IPS-NIHi7 (cell line): ENCODE measurements at regions not wholly inside any gene's neighbourhood (a gene's known extent, or its start where the extent isn't known, plus 50 kb on each side); places are given as distances from the start of the nearest gene placed in this dataset.

Experiments
- DNase-seq: peaks from one replicate; pipeline ENCODE4 v3.0.0; 2012; ENCODE audit warnings: mixed read lengths; ENCODE audit errors: extremely low spot score

GRCh38 chr9:86695910-86696424, 251.3 kb downstream of the GAS1 start:
- no peak for DNase-seq

DNA sequence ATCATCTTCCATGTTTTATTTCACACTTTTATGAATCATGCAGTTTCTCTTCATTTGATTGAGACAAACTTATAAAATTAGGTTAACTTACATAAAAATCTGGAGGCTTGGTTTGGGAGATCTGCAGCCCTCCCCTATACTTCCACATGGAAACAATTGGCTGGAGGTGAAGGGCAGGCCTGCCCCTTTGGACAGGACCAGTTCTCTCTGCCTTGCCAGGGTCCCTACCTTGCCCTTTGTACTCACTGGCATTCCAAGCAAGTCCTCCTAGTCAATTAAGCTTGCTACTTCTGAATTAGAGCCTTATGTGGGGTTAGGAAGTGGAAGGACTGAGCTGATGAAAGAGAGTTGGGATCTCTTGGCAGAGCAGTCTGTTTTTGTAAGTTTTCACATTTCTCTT, 257.3 kb downstream of the GAS1 start:
- DNase-seq: no peak

- DNase-seq: peak; percentile 30
Measured at GRCh38 chr9:86687788-86688187, 259.5 kb downstream of the GAS1 start.

- DNase-seq: no peak
Measured at GRCh38 chr9:86685556-86685955, 261.8 kb downstream of the GAS1 start.

- DNase-seq: no peak
Measured at GRCh38 chr9:86684148-86684547, 263.2 kb downstream of the GAS1 start.

DNA sequence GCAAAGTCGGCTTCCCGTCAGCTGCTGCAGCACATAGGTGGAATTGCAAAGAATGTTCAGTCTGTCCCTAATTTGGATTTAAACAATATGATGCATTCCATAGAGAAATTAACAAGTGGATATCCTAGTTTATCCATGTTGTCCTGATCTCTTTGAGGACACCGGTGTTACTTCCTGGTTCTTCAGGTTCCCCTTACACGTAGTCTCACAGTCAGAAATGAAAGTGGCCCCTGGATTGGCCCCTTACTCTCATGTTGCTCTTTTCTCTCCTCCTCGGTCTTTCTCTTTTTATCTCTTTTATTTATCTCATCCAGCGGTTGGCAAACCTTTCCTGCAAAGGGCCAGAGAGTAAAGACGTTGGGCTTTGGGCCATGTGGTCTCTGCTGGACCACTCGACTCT, 265.1 kb downstream of the GAS1 start:
- no peak for DNase-seq

DNA sequence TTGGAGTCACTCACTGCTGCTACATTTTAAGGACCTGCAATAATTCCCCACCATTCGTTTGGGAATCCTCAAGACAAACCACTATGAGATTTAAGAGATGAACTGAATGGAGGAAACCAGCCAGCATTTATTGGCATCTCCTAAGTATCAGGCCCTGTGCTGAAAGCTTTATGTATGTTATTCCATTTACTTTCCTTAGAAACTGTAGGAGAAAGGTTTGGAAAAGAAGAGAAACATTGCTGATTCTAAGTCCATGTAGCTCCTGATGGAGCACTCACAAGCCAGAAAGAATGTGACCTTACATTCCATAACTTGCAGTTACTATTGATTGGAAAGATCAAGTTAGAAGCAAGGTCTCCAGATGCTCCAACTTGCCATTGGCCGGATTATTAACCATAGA, 267.4 kb downstream of the GAS1 start:
- no peak for DNase-seq

DNA sequence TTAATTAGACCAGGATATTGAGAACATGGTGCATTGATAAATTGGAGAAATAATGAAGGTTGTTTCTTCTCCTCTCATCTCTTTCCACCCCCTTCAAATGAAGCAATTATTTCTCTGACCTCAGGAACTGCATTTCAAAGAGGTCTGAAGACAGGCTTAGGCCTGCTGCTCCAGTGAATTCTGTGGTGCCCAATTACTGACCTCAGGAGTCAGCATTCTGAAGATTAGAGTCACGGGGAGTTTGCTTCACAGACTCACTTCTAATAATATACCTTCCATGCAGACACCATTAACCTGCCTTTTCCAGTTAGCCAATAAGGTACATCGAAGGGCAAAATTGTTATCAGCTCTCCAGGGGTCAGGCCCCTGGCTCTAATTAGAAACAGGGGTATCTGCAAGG, 270.9 kb downstream of the GAS1 start:
- DNase-seq: no peak

DNA sequence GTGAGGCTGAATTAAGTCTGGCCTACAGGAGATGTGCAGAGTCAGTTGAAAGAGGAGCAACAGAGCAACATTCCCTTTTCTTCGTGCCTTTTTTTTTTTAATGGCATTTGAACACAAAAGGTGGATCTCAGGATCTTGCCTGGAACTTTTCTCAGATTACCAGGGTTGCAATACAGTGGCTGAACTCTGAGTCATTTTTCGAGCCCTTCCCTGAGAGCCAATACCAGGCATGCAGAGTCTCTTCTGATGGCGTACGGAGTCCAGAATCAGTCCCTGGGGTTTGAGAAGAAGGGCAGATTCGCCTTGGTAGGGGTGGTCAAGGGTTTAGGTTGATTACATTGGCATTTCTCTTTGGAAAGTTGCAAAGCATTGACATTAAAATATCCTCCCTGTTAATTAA, 271.5 kb downstream of the GAS1 start:
- DNase-seq: no peak

- DNase-seq: no peak
Measured at GRCh38 chr9:86674487-86674886, 272.8 kb downstream of the GAS1 start.

GRCh38 chr9:86672966-86673365, 274.3 kb downstream of the GAS1 start:
- no peak for DNase-seq

DNA sequence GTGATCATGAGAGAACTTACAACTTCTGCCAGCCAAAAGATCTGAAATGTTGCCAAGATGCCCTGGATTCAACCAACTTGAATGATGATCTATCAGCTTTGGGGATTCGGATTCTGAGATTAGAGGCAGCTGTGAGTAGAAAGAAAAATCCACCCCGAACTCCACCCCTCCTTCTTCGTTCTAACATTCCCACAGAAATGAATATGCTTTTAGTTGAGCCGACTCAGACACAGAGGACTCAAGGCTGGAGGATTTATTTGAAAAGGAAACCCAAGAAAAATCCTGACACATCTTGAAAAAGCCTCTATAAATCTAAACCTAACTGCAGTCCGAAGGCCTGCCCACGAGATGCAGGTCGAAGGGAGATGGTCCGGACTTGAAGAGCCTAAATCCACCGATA, 275.0 kb downstream of the GAS1 start:
- DNase-seq: no peak

DNA sequence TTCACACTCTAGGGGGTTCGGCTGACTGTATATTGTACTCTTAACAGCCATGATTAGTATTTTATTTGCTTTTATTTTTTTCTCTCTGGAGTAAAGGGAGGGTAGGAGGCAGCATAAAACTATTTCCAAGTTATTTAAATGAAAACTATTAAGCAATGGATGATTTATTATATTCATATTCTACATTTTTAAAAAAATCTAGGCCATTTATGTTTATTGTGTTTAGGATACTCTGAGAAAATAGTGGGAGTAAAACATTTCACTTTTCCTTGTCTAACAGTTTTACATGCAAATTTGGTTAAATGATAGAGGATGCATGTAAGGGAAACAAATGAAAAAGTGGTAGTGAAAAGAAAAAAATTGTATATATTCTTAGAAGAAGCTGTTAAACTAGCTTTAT, 276.3 kb downstream of the GAS1 start:
- no peak for DNase-seq

DNA sequence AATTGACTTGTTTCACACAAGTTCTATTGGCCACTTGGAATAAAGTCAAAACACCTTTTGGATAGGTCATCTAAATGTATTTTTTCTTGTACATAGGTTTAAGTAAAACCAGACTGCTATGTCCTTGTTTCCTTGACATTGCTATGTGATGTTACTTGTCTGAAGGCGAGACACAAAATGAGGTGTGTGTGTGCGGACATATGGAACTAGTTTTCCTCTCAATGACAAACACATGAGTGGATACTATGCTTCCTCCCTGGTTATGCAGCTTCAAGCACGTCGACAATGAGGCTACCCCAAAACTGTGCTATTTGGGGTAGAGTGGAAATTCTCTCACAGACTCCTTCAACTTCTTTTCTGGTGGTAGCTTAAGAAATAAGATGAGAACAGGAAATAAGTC, 276.8 kb downstream of the GAS1 start:
- no peak for DNase-seq

GRCh38 chr9:86670076-86670475, 277.2 kb downstream of the GAS1 start:
- DNase-seq: no peak

- DNase-seq: no peak
Measured at GRCh38 chr9:86669422-86669821, 277.9 kb downstream of the GAS1 start.

DNA sequence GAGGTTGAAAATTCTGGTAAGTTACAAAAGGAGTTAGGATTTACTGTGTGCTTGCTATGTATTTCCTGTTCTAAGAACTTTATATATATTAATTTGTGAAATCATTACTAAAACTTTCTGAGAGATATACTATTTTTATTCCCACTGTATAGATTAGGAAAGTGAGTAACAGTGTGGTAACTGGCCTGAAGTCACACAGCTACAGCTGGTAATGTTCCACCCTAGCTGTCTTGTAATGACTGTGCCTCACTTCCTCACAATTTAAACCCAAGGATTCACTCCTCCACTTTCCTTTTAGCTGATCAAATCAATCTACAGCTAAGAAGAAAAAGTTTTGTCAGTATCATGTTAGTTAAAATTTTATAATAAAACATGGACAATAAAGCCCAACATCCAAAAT, 278.8 kb downstream of the GAS1 start:
- no peak for DNase-seq

GRCh38 chr9:86667307-86667706, 280.0 kb downstream of the GAS1 start:
- no peak for DNase-seq

DNA sequence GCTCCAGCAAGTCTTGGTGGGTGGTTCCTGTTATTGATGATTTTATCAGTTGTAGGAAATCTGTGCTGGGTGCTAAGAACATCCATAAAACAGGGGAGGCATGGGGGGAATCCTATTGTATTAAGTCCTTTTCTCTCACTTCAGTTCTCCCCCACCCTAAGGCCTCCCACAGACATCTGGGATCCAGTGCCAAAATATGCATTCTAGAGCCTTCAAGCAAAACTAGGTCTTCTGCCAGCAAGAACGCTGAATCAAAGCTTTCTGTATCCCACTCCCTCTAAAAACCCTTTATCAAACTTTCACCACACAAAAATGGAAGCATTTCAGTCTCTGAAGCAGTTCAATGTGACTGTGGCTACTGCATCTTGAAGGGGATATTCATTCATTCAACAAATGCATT, 281.9 kb downstream of the GAS1 start:
- no peak for DNase-seq

GRCh38 chr9:86664603-86665002, 282.7 kb downstream of the GAS1 start:
- no peak for DNase-seq

DNA sequence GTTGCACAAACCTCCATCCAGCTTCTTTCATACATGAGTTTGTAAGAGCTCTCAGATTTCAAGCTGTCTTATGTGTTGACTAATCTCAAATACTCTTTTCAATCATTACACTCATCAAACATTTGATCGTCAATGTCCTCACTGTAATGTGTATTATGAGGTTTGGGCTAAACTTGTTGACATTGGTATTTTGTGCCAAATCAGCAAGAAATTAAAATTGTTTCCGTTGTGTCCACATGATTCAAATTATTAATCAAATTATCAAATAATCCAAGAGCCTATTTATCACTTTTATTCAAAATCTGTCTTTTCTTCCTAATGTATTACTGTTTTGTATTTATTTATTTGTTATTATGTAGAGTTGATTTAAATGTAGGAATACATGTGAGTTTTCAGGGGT, 283.4 kb downstream of the GAS1 start:
- DNase-seq: no peak

DNA sequence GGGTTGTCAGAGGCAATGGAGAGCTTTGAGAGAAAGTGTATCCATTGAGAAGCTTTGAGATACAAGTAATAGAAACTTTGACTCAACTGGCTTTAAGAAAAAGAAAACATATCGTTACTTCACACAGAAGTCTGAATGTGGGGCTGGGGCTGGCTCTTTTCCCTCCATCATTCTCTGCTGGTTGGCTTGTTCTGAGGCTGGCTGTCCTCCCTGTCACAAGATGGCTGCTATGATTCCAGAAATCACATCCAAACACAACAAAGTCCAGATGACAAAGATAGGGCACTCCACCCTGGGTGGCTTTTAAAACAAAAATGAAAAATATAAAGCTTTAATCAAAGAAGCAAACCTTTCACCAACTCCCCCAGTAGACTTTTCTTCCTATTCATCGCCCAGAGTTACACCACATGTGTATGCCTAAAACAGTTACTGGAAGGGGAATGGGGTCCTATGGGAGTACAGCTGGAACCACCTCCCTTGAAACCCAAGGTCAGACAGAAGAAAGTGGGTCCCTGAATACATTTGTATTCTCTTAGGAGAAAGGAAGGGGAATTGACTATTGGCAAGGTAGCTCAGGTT, 284.3 kb downstream of the GAS1 start:
- no peak for DNase-seq

GRCh38 chr9:86660146-86660943, 287.0 kb downstream of the GAS1 start:
- no peak for DNase-seq
